Colonic mucosa (tissue), 4 donors: ENCODE measurements at regions not wholly inside any gene's neighbourhood (a gene's known extent, or its start where the extent isn't known, plus 50 kb on each side); places are given as distances from the start of the nearest gene placed in this dataset.

ENCODE experiments used
- DNase-seq: peaks from one replicate; pipeline ENCODE4 v3.0.0-alpha.2; 2020
- H3K27ac ChIP-seq: fragments of 200-600 bp; one replicate; pipeline ENCODE4 v1.8.0; 2021
- H3K27me3 ChIP-seq: fragments of 200-600 bp; one replicate; pipeline ENCODE4 v1.8.0; 2021
- H3K36me3 ChIP-seq: fragments of 200-600 bp; one replicate; pipeline ENCODE4 v1.8.0; 2021
- H3K4me1 ChIP-seq: fragments of 200-600 bp; one replicate; pipeline ENCODE4 v1.8.0; 2021; ENCODE audit warnings: mild to moderate bottlenecking
- H3K4me3 ChIP-seq: fragments of 200-600 bp; one replicate; pipeline ENCODE4 v1.8.0; 2021
- H3K9ac ChIP-seq, 2 donors: one replicate each; pipeline ENCODE4 v1.7.0; 2013; ENCODE audit warnings: control low read depth in 2 of 2, low read depth in 2 of 2, low read length in 2 of 2
- H3K9me3 ChIP-seq: fragments of 200-600 bp; one replicate; pipeline ENCODE4 v1.8.0; 2021
- intact Hi-C: fragments of 100-400 bp; cut with DNase I; formaldehyde crosslinking; loops from one replicate; pipeline ENCODE4 v1.14.1; 2022
- TF ChIP-seq, protein P1 (sequence below): fragments of 200-600 bp; IDR thresholded peaks from one replicate; pipeline ENCODE4 v1.8.0; 2022; ENCODE audit warnings: antibody characterized with exemption, mild to moderate bottlenecking
- donor health status: healthy.
- donor health status: DM: no; HTN: no; CAD: no.
- donor health status: DM: no; HTN: no; CAD: no.

DNA sequence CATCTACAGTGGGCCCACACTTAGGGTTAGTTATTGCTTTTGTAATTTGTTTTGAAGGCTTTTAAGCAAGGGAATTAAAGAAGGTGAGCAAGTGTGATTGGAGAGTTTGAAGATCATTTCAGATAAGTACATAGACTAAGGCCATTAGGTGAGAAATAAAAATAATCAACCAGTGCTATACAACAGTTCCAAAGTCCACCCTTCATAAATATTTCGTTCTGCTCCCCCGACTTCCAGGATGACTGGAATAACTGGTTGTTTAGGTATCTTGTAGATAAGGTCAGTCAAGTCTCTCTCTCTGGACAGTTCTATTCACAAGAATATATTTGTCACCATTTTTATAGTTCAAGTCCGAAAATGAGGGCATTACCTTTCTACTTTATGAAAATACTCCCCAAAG is 98.0 kb upstream of the MBL2 start:
- TF ChIP-seq, protein P1, sequence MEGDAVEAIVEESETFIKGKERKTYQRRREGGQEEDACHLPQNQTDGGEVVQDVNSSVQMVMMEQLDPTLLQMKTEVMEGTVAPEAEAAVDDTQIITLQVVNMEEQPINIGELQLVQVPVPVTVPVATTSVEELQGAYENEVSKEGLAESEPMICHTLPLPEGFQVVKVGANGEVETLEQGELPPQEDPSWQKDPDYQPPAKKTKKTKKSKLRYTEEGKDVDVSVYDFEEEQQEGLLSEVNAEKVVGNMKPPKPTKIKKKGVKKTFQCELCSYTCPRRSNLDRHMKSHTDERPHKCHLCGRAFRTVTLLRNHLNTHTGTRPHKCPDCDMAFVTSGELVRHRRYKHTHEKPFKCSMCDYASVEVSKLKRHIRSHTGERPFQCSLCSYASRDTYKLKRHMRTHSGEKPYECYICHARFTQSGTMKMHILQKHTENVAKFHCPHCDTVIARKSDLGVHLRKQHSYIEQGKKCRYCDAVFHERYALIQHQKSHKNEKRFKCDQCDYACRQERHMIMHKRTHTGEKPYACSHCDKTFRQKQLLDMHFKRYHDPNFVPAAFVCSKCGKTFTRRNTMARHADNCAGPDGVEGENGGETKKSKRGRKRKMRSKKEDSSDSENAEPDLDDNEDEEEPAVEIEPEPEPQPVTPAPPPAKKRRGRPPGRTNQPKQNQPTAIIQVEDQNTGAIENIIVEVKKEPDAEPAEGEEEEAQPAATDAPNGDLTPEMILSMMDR, result no peak
- intact Hi-C loops, result no loop called here
- DNase-seq, result no peak
- H3K36me3 ChIP-seq, result no peaks in the 10 kb centered on the region
- no peaks in the 10 kb centered on the region for H3K27me3 ChIP-seq
- no peak overlapping the region for H3K9ac ChIP-seq
- H3K4me1 ChIP-seq, result no peaks in the 10 kb centered on the region
- H3K9me3 ChIP-seq, result no peaks in the 10 kb centered on the region
- H3K4me3 ChIP-seq, result no peak overlapping the region
- H3K27ac ChIP-seq, result no peak overlapping the region

DNA sequence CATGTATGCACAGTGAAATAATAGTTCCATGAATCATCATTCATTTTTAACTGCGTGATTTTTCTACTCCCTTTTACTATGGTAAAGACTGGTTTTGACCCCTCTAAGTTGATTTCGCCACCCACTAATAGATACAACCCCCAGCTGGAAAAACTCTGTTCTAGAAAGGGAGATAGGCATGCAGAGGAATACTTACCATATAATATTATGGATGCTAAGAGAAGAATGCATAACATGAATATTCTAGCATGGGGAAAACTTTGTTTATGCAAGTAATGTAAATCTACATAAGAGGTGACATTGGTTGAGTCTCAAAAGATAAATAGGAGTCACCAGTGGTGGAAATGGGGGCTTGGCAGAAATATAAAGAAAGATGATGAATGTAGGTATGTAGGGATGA is 97.3 kb upstream of the MBL2 start:
- Histone ChIP-seq H3K9ac (no peak overlapping the region), H3K4me1 (no peaks in the 10 kb centered on the region)
- no peak for DNase-seq

GRCh38 chr10:52865213-52865612 is 92.6 kb upstream of the MBL2 start:
- Histone ChIP-seq H3K27me3 (no peaks in the 10 kb centered on the region), H3K4me1 (no peaks in the 10 kb centered on the region), H3K36me3 (no peaks in the 10 kb centered on the region), H3K9ac (no peak overlapping the region), H3K4me3 (no peak overlapping the region), H3K27ac (no peak overlapping the region), H3K9me3 (no peaks in the 10 kb centered on the region)
- intact Hi-C loops, result no loop called here
- no peak for DNase-seq
- TF ChIP-seq, protein P1, result no peak

More for the DNA sequence above, 97.3 kb upstream of the MBL2 start:
- Histone ChIP-seq H3K27ac (no peak overlapping the region), H3K4me3 (no peak overlapping the region), H3K9me3 (no peaks in the 10 kb centered on the region), H3K36me3 (no peaks in the 10 kb centered on the region), H3K27me3 (no peaks in the 10 kb centered on the region)
- TF ChIP-seq, protein P1, result no peak
- intact Hi-C loops, result no loop called here

- DNase-seq, result no peak
- no peaks in the 10 kb centered on the region for H3K4me1 ChIP-seq
- H3K9me3 ChIP-seq, result no peaks in the 10 kb centered on the region
- intact Hi-C loops, result no loop called here
- H3K27me3 ChIP-seq, result no peaks in the 10 kb centered on the region
- no peak overlapping the region for H3K27ac ChIP-seq
- H3K9ac ChIP-seq, result no peak overlapping the region
- H3K36me3 ChIP-seq, result no peaks in the 10 kb centered on the region
- TF ChIP-seq, protein P1, result no peak
- no peak overlapping the region for H3K4me3 ChIP-seq
Measured at GRCh38 chr10:52864201-52865106, 91.9 kb upstream of the MBL2 start.

- intact Hi-C loops, result no loop called here
- H3K4me1 ChIP-seq, result no peaks in the 10 kb centered on the region
- no peak for DNase-seq
- TF ChIP-seq, protein P1, result no peak
- H3K9me3 ChIP-seq, result no peaks in the 10 kb centered on the region
- H3K36me3 ChIP-seq, result no peaks in the 10 kb centered on the region
- no peaks in the 10 kb centered on the region for H3K27me3 ChIP-seq
- H3K4me3 ChIP-seq, result no peak overlapping the region
- no peak overlapping the region for H3K9ac ChIP-seq
- no peak overlapping the region for H3K27ac ChIP-seq
Measured at GRCh38 chr10:52858722-52859121, 86.1 kb upstream of the MBL2 start.
